ENCODE measurements at regions not wholly inside any gene's neighbourhood (a gene's known extent, or its start where the extent isn't known, plus 50 kb on each side); places are given as distances from the start of the nearest gene placed in this dataset.

DNA sequence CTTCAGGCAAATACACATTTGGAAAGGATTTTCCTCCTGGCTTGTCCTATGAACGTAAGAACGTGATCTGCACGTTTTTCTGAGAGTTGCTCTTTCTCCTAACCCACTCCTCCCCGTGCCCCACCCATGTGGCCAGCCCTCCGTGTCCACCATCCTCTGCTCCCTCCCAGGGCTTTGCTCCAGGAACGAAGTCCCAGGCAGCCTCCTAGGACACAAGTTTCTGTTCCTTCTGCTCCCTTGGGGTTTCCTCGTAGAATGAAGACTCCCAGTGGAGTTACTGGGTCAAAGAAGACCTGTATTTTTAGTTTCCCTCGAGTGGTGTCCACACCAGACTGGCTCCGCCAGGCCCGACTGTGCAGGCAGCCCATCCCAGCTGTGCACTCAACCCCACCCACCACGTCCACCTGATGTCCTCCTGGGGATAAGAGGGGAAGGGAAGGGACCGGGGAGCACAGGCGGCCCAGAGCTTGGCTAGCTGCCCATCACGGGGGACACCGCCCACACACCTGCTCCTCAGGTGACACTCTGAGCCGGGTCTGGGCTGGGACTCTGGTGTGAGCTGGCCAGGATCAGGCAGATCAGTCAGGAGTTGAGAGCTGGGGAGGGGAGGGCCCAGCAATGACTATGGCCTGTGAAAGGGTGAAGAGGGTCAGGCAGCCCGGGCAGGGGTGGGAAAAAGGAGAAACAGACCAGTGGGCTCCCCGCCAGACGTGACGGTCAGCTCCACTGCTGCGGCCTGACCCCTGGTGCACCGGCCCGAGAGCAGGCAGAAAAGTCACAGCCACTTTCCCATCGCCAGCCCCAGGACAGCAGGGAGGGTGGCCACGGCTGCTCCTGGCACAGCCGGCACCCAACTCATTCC is 54.3 kb upstream of the PPP2R2D start:
- intact Hi-C loops (cut with micrococcal nuclease; ENCODE audit: unreplicated experiment): no loop called here
- in situ Hi-C loops (cut with MboI): no loop called here
- TF ChIP-seq, protein P1, sequence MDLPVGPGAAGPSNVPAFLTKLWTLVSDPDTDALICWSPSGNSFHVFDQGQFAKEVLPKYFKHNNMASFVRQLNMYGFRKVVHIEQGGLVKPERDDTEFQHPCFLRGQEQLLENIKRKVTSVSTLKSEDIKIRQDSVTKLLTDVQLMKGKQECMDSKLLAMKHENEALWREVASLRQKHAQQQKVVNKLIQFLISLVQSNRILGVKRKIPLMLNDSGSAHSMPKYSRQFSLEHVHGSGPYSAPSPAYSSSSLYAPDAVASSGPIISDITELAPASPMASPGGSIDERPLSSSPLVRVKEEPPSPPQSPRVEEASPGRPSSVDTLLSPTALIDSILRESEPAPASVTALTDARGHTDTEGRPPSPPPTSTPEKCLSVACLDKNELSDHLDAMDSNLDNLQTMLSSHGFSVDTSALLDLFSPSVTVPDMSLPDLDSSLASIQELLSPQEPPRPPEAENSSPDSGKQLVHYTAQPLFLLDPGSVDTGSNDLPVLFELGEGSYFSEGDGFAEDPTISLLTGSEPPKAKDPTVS (IDR thresholded peaks at IDR 0.05; ENCODE audit: low read depth, low read length): no peak
- no peak for TF ChIP-seq EZH2 (IDR thresholded peaks at IDR 0.05; ENCODE audit: borderline replicate concordance, control insufficient read depth, low read depth, low read length)
- TF ChIP-seq SMAD1 (IDR thresholded peaks at IDR 0.05; ENCODE audit: low read depth, partially characterized antibody): no peak
- no peak for TF ChIP-seq JUND (IDR thresholded peaks at IDR 0.05; ENCODE audit: low read depth, low read length)
- TF ChIP-seq CREM (IDR thresholded peaks at IDR 0.05; ENCODE audit: low read depth): no peak
- TF ChIP-seq, protein P2, sequence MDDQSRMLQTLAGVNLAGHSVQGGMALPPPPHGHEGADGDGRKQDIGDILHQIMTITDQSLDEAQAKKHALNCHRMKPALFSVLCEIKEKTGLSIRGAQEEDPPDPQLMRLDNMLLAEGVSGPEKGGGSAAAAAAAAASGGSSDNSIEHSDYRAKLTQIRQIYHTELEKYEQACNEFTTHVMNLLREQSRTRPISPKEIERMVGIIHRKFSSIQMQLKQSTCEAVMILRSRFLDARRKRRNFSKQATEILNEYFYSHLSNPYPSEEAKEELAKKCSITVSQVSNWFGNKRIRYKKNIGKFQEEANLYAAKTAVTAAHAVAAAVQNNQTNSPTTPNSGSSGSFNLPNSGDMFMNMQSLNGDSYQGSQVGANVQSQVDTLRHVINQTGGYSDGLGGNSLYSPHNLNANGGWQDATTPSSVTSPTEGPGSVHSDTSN (IDR thresholded peaks at IDR 0.05; ENCODE audit: insufficient replicate concordance, low read depth, low read length): no peak
- no peak for TF ChIP-seq MXI1 (IDR thresholded peaks at IDR 0.05; ENCODE audit: low read depth, low read length)
- no peak for TF ChIP-seq STAT3 (IDR thresholded peaks at IDR 0.05; ENCODE audit: low read depth, low read length)
- TF ChIP-seq, protein P3, sequence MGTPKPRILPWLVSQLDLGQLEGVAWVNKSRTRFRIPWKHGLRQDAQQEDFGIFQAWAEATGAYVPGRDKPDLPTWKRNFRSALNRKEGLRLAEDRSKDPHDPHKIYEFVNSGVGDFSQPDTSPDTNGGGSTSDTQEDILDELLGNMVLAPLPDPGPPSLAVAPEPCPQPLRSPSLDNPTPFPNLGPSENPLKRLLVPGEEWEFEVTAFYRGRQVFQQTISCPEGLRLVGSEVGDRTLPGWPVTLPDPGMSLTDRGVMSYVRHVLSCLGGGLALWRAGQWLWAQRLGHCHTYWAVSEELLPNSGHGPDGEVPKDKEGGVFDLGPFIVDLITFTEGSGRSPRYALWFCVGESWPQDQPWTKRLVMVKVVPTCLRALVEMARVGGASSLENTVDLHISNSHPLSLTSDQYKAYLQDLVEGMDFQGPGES (IDR thresholded peaks at IDR 0.05): no peak
- no peak for TF ChIP-seq BMI1 (IDR thresholded peaks at IDR 0.05; ENCODE audit: borderline replicate concordance)
- TF ChIP-seq TCF12 (IDR thresholded peaks at IDR 0.05; ENCODE audit: low read depth, low read length): no peak
- TF ChIP-seq TCF7 (IDR thresholded peaks at IDR 0.05; ENCODE audit: borderline replicate concordance): no peak
- no peak for TF ChIP-seq ZNF384 (IDR thresholded peaks at IDR 0.05; ENCODE audit: borderline replicate concordance, low read depth, low read length)
- TF ChIP-seq, protein P4, sequence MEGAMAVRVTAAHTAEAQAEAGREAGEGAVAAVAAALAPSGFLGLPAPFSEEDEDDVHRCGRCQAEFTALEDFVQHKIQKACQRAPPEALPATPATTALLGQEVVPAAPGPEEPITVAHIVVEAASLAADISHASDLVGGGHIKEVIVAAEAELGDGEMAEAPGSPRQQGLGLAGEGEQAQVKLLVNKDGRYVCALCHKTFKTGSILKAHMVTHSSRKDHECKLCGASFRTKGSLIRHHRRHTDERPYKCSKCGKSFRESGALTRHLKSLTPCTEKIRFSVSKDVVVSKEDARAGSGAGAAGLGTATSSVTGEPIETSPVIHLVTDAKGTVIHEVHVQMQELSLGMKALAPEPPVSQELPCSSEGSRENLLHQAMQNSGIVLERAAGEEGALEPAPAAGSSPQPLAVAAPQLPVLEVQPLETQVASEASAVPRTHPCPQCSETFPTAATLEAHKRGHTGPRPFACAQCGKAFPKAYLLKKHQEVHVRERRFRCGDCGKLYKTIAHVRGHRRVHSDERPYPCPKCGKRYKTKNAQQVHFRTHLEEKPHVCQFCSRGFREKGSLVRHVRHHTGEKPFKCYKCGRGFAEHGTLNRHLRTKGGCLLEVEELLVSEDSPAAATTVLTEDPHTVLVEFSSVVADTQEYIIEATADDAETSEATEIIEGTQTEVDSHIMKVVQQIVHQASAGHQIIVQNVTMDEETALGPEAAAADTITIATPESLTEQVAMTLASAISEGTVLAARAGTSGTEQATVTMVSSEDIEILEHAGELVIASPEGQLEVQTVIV (IDR thresholded peaks at IDR 0.05; ENCODE audit: borderline replicate concordance, partially characterized antibody): no peak
- no peak for TF ChIP-seq MTA2 (IDR thresholded peaks at IDR 0.05; ENCODE audit: low read depth)
- TF ChIP-seq RB1 (IDR thresholded peaks at IDR 0.05; ENCODE audit: borderline replicate concordance): no peak
- ChIA-PET RAD21 (ENCODE audit: unreplicated experiment) (no interaction called here), SMC1A (ENCODE audit: uncharacterized antibody, unreplicated experiment) (interaction anchor here (0.6 kb wide), 2 partner anchors 168 to 431 kb away, joined by 3 to 4 read pairs; no protein-coding TSS in a partner anchor), POLR2A (no interaction called here), CTCF (no interaction called here)
- Histone ChIP-seq H3K36me3 (ENCODE audit: control insufficient read depth in 2 of 2, insufficient read depth in 2 of 2, low read length in 1 of 2) (no peaks in the 10 kb centered on the region), H3K9ac (ENCODE audit: control insufficient read depth, insufficient read depth, low read length) (no peak overlapping the region), H3K79me2 (ENCODE audit: control insufficient read depth, insufficient read depth, low read length) (no peaks in the 10 kb centered on the region), H3K4me2 (ENCODE audit: control insufficient read depth, insufficient read depth) (no peak overlapping the region), H3K4me1 (ENCODE audit: control insufficient read depth, insufficient read depth, low read length) (no peaks in the 10 kb centered on the region), H3K27ac (ENCODE audit: control insufficient read depth, insufficient read depth) (no peak overlapping the region), H4K20me1 (ENCODE audit: control insufficient read depth, insufficient read depth) (no peaks in the 10 kb centered on the region), H3K9me3 (replicated peaks; ENCODE audit: control insufficient read depth, insufficient read depth, low read length) (no peaks in the 10 kb centered on the region; the same call in 2 of the 3 replicates), H2AFZ (ENCODE audit: control insufficient read depth, low read depth, low read length) (no peak overlapping the region), H3K4me3 (no peak overlapping the region), H3K27me3 (replicated peaks in 1 of 2; ENCODE audit: control insufficient read depth in 2 of 2, insufficient read depth in 2 of 2, low read length in 1 of 2) (no peaks in the 10 kb centered on the region)
- no peak for FAIRE-seq
- no peak for DNase-seq (ENCODE audit: low read depth, low spot score)
- ATAC-seq: no peak
- no TSS peak for BruUV-seq (replicated peaks)
- whole genome bisulfite sequencing (ENCODE audit: insufficient coverage, insufficient replicate concordance, low lambda C conversion rate, missing lambda C conversion rate): 46% methylated on average over 26 of the region's 26 CpGs
